ENCODE measurements at regions not wholly inside any gene's neighbourhood (a gene's known extent, or its start where the extent isn't known, plus 50 kb on each side); places are given as distances from the start of the nearest gene placed in this dataset.
A peak's percentile ranks its signal among the peaks of the same experiment; 100 is the strongest.

- TF ChIP-seq AFF1 (IDR thresholded peaks at IDR 0.05; ENCODE audit: low read depth in 1 of 2, partially characterized antibody in 2 of 2) (peak in 1 of 2 experiments; percentile 70), RBM39 (optimal IDR thresholded peaks at IDR 0.05; ENCODE audit: low read depth, low read length) (no peak), ZNF407 (IDR thresholded peaks at IDR 0.05; ENCODE audit: low read depth) (no peak), RCOR1 (IDR thresholded peaks at IDR 0.05; ENCODE audit: borderline replicate concordance in 1 of 2, low read depth in 2 of 2, low read length in 2 of 2) (0 out of 4 replicates have a peak, but pooled peaks of 1 of the 2 experiments have one; percentile 34), ZNF507 (tag; conservative IDR thresholded peaks at IDR 0.05) (no peak)
Measured at GRCh38 chr17:6303664-6304063, 131.3 kb downstream of the AIPL1 start (continued).

All from K562 (cell line).